ENCODE measurements at regions not wholly inside any gene's neighbourhood (a gene's known extent, or its start where the extent isn't known, plus 50 kb on each side); places are given as distances from the start of the nearest gene placed in this dataset.
"Not testable (repeated sequence)": the region's sequence is repeated elsewhere in the genome, so short reads cannot be mapped to it uniquely, and the experiment has no call there.

- in situ Hi-C loops (cut with MboI; ENCODE audit: low sequenced_read_pairs), result no loop called here
Observed at GRCh38 chr13:103952183-103952582, 886.0 kb upstream of the SLC10A2 start.

GRCh38 chr13:103948426-103948825, 882.2 kb upstream of the SLC10A2 start:
- in situ Hi-C loops (cut with MboI; ENCODE audit: low sequenced_read_pairs), result no loop called here

- in situ Hi-C loops (cut with MboI; ENCODE audit: low sequenced_read_pairs), result no loop called here
Observed at GRCh38 chr13:103945836-103946235, 879.6 kb upstream of the SLC10A2 start.

DNA sequence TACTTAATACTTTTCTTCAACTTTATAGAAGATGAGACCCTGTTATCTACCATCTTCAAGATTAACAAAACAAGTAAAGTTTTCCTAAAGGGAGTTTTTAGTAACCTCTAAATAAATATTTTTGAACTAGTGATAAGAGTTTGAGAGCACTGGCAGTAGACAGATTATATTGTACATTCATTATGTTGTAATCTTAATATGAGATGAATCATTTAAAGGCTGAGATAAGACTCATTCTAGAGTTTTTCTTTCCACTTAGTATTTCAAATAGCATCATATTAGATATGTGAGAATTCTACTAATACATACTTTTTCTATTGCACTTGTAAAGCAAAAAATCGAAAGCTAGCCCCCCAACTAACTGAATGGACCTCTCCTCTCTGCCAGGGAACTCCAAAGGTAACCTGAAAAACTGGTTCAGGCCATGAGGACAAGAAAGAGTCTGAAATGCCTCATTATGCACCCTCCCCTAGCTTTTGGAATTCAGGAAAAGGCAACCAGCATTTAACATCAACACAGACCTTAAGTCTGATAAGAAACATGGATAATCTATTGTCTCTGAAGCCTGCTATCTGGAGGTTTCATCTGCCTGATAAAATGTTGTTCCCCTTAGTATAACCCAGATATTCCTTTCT, 875.4 kb upstream of the SLC10A2 start:
- in situ Hi-C loops (cut with MboI; ENCODE audit: low sequenced_read_pairs), result no loop called here

DNA sequence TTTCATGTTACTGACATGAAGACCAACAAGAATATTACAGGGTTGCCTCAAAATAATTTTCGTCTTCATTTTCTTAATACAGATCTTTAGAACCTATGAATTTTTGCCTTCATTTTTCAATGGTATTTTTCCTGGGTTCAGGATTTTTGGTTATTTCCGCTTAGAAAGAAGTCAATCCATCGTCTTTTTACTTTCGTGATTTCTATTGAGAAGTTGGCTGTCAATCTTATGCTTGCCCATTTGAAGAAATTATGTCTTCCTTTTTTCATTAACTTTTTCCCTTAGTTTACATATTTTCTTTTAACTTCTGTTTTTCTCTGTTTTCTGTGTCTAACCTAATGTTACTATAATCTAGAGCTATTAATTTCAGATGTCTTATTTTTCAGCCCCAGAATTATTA, 868.9 kb upstream of the SLC10A2 start:
- in situ Hi-C loops (cut with MboI; ENCODE audit: low sequenced_read_pairs), result no loop called here

DNA sequence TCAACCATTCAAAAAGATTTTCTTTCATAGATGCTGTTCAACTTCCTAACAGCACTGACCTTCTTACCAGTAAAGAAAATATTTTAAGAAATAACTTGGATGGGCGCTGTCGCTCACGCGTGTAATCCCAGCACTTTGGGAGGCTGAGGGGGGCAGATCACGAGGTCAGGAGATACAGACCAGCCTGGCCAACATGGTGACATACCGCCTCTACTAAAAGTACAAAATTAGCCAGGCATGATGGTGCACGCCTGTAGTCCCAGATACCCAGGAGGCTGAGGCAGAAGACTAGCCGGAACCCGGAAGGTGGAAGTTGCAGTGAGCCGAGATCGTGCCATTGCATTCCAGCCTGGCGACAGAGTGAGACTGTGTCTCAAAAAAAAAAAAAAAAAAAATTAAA, 865.7 kb upstream of the SLC10A2 start:
- in situ Hi-C loops (cut with MboI; ENCODE audit: low sequenced_read_pairs), result no loop called here

GRCh38 chr13:103931331-103931845, 865.2 kb upstream of the SLC10A2 start:
- in situ Hi-C loops (cut with MboI; ENCODE audit: low sequenced_read_pairs), result no loop called here

DNA sequence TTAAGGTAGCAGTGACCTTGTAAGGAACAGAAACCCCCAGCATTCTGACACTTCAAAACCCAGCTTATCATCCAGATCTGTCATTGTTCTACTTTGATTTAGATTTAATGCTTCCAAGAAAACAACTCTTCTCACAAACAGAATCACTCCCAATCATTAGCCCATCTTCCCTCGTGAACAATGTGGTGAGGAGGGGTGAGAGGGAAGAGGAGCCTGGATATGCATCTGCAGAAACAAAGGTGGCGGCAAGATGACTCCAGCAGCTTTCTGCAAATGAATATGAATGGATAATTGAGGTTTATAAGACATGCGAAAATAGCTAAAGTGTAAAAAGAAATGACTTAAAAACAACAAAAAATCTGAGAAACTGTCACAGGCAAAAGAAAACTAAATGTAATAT, 859.9 kb upstream of the SLC10A2 start:
- in situ Hi-C loops (cut with MboI; ENCODE audit: low sequenced_read_pairs), result no loop called here

GRCh38 chr13:103908911-103909310, 842.7 kb upstream of the SLC10A2 start:
- in situ Hi-C loops (cut with MboI; ENCODE audit: low sequenced_read_pairs), result no loop called here

DNA sequence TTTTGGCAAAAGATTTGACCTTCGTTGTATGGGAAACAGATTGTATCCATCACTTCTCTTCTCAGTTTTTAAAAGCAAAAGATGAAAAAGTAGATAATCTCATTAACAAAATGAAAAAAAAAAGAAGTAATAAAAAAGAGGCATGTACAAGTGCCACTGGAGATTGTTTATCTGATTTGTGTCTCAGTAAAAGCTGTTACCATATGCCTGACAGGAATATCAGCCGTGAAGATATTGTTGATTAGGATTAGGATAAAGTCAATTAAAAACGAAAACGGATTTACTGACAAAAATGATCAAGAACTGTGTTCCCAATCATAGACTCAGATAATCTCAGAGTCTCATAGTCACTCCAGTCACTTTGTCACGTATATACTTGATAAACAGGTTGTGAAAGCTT, 842.1 kb upstream of the SLC10A2 start:
- in situ Hi-C loops (cut with MboI; ENCODE audit: low sequenced_read_pairs), result no loop called here

DNA sequence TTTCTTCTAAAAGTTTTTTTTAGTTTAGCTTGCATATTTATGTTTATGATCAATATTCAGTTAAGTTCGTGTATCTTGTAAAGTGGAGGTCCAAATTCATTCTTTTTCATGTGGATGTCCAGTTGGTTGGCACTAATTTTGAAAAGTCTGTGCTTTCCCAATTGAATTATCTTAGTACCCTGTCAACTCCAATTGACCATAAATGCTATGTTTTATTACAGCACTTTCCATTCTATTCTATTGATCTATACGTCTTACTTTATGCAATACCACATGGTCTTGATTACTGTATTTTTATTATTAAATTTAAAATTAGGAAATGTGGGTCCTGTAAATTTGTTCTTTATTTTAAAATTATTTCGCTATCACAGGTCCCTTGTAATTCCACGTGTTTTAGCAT, 837.6 kb upstream of the SLC10A2 start:
- in situ Hi-C loops (cut with MboI; ENCODE audit: low sequenced_read_pairs), result no loop called here

- in situ Hi-C loops (cut with MboI; ENCODE audit: low sequenced_read_pairs), result no loop called here
Observed at GRCh38 chr13:103898481-103898880, 832.3 kb upstream of the SLC10A2 start.

GRCh38 chr13:103895835-103896531, 829.8 kb upstream of the SLC10A2 start:
- in situ Hi-C loops (cut with MboI; ENCODE audit: low sequenced_read_pairs), result no loop called here

- in situ Hi-C loops (cut with MboI; ENCODE audit: low sequenced_read_pairs), result no loop called here
Observed at GRCh38 chr13:103894626-103895025, 828.4 kb upstream of the SLC10A2 start.

- in situ Hi-C loops (cut with MboI; ENCODE audit: low sequenced_read_pairs), result no loop called here
Observed at GRCh38 chr13:103884101-103884723, 818.0 kb upstream of the SLC10A2 start.

- in situ Hi-C loops (cut with MboI; ENCODE audit: low sequenced_read_pairs), result no loop called here
Observed at GRCh38 chr13:103883698-103884097, 817.5 kb upstream of the SLC10A2 start.

DNA sequence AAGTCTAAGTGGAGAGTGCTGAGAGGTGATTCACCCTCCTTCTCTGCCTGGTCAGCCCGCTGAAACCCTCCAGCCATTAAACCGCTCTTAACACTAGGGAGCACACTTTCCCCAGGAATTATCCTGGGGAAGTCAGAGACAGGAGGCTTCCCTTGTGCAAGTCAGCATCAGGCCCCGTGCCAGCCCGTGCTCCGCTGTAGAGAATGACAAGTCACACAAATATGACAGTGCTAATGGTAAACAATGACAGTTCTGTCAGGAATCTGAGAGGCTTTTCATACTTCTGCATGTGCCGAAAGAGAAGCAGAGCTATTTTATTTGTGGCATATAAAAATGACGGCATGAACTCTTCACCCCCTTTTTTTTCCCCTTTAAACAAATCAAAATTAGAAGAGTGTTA, 816.9 kb upstream of the SLC10A2 start:
- in situ Hi-C loops (cut with MboI; ENCODE audit: low sequenced_read_pairs), result no loop called here

- in situ Hi-C loops (cut with MboI; ENCODE audit: low sequenced_read_pairs), result not testable (repeated sequence)
Observed at GRCh38 chr13:103880146-103880545, 813.9 kb upstream of the SLC10A2 start.

GRCh38 chr13:103878891-103879605, 812.8 kb upstream of the SLC10A2 start:
- in situ Hi-C loops (cut with MboI; ENCODE audit: low sequenced_read_pairs), result no loop called here

DNA sequence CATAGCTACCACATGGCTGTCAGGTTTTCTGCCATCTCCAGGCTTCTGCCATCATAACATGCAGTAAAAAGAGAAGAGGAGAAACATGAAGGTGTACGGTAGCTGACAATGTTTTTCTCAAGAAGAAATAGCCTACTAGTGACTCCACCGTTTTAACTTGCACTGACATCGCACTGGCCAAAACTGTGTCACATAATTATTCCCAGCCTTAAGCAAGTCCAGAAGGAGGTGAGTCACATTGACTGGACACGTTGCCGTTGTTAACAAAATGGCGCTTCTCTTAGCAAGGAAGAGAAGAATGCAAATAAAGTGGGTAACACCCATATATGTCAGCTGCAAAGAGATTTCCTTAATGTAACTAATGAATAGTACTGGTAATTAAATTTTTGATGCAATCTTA, 810.4 kb upstream of the SLC10A2 start:
- in situ Hi-C loops (cut with MboI; ENCODE audit: low sequenced_read_pairs), result no loop called here

- in situ Hi-C loops (cut with MboI; ENCODE audit: low sequenced_read_pairs), result no loop called here
Observed at GRCh38 chr13:103873725-103874124, 807.5 kb upstream of the SLC10A2 start.
